ENCODE measurements at regions not wholly inside any gene's neighbourhood (a gene's known extent, or its start where the extent isn't known, plus 50 kb on each side); places are given as distances from the start of the nearest gene placed in this dataset.

GRCh38 chr2:221724631-221725203 lies 152.6 kb upstream of the EPHA4 start:
- TF ChIP-seq POLR2A (IDR thresholded peaks at IDR 0.05) (no peak), CTCF (IDR thresholded peaks at IDR 0.05) (no peak)

Measured in tibial nerve (tissue), 3 donors.